GM12878 (cell line): ENCODE measurements at regions not wholly inside any gene's neighbourhood (a gene's known extent, or its start where the extent isn't known, plus 50 kb on each side); places are given as distances from the start of the nearest gene placed in this dataset.

Experiments
- ESRRA ChIP-seq: IDR thresholded peaks from 2 replicates; pipeline ENCODE4 v1.6.1; 2012; ENCODE audit warnings: mild to moderate bottlenecking, low read length, improper control_type of control experiment
- FOXK2 ChIP-seq: fragments of 450-650 bp; IDR thresholded peaks from 2 replicates; pipeline ENCODE4 v1.6.1; 2017; ENCODE audit warnings: mild to moderate bottlenecking, moderate library complexity
- GABPA ChIP-seq: IDR thresholded peaks from 2 replicates; pipeline ENCODE4 v1.6.1; 2014; ENCODE audit warnings: antibody characterized with exemption, low read depth, mild to moderate bottlenecking, inconsistent platforms
- MXI1 ChIP-seq: fragments of 150-350 bp; IDR thresholded peaks from 2 replicates; pipeline ENCODE4 v1.6.1; 2011; ENCODE audit warnings: low read depth, mild to moderate bottlenecking, inconsistent platforms, low read length, improper control_type of control experiment
- PML ChIP-seq: IDR thresholded peaks from 2 replicates; pipeline ENCODE4 v1.6.1; 2012; ENCODE audit warnings: low read length, inconsistent platforms
- POLR2AphosphoS5 ChIP-seq: IDR thresholded peaks from 2 replicates; pipeline ENCODE4 v1.6.1; 2011; ENCODE audit warnings: mild to moderate bottlenecking, low read length, inconsistent platforms
- TAF1 ChIP-seq: IDR thresholded peaks from 2 replicates; pipeline ENCODE4 v1.6.1; 2011; ENCODE audit warnings: mild to moderate bottlenecking, low read depth, low read length, borderline replicate concordance
- ZNF207 ChIP-seq: fragments of 450-650 bp; IDR thresholded peaks from 2 replicates; pipeline ENCODE4 v1.6.1; 2014; ENCODE audit warnings: antibody characterized with exemption, mild to moderate bottlenecking, borderline replicate concordance
- TF ChIP-seq, protein P1 (sequence below): fragments of 450-650 bp; IDR thresholded peaks from 2 replicates; pipeline ENCODE4 v1.6.1; 2017; ENCODE audit warnings: mild to moderate bottlenecking
- TF ChIP-seq, protein P2 (sequence below), 3 experiments: IDR thresholded peaks in 2 of 3; conservative IDR thresholded peaks in 1 of 3; 2 replicates each; pipeline ENCODE4 v1.5.1; 2011; ENCODE audit warnings: low read depth in 3 of 3, low read length in 3 of 3, mild to moderate bottlenecking in 3 of 3, control low read depth in 2 of 3, moderate library complexity in 2 of 3, inconsistent platforms in 1 of 3, mixed read lengths in 1 of 3; ENCODE audit not compliant: control insufficient read depth in 2 of 3, insufficient read depth in 1 of 3; ENCODE audit errors: extremely low read depth in 1 of 3
- TF ChIP-seq, protein P3 (sequence below): fragments of 450-650 bp; formaldehyde crosslinking; IDR thresholded peaks from 2 replicates; pipeline ENCODE4 v1.5.0; 2022; ENCODE audit warnings: mild to moderate bottlenecking, missing genetic modification characterization
- TF ChIP-seq, protein P4 (sequence below): fragments of 450-650 bp; IDR thresholded peaks from 2 replicates; pipeline ENCODE4 v1.6.1; 2017; ENCODE audit warnings: mild to moderate bottlenecking, low read depth, inconsistent platforms; ENCODE audit not compliant: poor library complexity, severe bottlenecking

DNA sequence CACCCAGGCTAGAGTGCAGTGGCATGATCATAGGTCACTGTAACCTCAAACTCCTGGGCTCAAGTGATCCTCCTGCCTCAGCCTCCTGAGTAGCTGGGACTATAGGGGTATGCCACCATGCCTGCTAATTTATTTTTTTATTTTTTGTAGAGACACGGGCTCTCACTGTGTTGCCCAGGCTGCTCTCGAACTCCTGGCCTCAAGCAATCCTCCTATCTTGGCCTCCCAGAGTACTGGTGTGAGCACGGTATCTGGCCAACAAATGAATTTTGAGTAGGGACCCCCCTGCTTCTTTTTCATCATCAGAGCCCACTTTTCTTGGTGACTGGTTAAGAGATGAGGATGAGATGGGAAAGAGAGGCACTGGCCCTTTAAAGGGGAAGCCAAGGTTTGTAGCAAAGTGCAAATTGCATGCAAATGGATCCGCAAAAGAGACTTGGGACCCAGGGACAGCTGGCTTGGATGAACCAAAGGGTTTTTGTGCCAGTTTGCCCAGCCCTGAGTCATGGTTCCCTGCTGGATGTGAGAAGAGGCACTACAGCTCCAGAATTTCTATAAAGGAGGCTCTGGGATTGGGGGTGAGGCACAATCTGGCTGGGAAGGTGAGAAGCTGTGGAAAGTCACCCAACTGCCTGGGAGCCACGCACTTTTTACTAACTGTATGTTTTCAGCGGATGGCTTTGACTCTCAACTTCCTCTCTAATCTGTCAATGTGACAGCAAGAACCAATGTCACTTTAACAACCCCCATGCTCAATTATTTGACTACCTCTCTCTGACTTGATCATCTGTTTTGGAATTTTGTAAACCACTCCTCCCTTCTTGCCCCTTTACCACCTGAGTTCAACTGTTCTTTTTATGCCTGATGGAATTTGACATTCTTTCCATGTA, 58.7 kb upstream of the RNF24 start:
- TF ChIP-seq, protein P1, sequence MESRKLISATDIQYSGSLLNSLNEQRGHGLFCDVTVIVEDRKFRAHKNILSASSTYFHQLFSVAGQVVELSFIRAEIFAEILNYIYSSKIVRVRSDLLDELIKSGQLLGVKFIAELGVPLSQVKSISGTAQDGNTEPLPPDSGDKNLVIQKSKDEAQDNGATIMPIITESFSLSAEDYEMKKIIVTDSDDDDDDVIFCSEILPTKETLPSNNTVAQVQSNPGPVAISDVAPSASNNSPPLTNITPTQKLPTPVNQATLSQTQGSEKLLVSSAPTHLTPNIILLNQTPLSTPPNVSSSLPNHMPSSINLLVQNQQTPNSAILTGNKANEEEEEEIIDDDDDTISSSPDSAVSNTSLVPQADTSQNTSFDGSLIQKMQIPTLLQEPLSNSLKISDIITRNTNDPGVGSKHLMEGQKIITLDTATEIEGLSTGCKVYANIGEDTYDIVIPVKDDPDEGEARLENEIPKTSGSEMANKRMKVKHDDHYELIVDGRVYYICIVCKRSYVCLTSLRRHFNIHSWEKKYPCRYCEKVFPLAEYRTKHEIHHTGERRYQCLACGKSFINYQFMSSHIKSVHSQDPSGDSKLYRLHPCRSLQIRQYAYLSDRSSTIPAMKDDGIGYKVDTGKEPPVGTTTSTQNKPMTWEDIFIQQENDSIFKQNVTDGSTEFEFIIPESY = no peak
- TF ChIP-seq POLR2AphosphoS5 (no peak), GABPA (no peak), ZNF207 (no peak), ESRRA (no peak), PML (no peak), MXI1 (no peak), TAF1 (no peak), FOXK2 (no peak)
- TF ChIP-seq, protein P2, sequence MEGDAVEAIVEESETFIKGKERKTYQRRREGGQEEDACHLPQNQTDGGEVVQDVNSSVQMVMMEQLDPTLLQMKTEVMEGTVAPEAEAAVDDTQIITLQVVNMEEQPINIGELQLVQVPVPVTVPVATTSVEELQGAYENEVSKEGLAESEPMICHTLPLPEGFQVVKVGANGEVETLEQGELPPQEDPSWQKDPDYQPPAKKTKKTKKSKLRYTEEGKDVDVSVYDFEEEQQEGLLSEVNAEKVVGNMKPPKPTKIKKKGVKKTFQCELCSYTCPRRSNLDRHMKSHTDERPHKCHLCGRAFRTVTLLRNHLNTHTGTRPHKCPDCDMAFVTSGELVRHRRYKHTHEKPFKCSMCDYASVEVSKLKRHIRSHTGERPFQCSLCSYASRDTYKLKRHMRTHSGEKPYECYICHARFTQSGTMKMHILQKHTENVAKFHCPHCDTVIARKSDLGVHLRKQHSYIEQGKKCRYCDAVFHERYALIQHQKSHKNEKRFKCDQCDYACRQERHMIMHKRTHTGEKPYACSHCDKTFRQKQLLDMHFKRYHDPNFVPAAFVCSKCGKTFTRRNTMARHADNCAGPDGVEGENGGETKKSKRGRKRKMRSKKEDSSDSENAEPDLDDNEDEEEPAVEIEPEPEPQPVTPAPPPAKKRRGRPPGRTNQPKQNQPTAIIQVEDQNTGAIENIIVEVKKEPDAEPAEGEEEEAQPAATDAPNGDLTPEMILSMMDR (IDR thresholded peaks at IDR 0.05 in 2 of 3, conservative IDR thresholded peaks at IDR 0.05 in 1 of 3; ENCODE audit: control insufficient read depth in 2 of 3, extremely low read depth in 1 of 3, insufficient read depth in 1 of 3, low read depth in 3 of 3, low read length in 3 of 3) = no peak
- TF ChIP-seq, protein P3, sequence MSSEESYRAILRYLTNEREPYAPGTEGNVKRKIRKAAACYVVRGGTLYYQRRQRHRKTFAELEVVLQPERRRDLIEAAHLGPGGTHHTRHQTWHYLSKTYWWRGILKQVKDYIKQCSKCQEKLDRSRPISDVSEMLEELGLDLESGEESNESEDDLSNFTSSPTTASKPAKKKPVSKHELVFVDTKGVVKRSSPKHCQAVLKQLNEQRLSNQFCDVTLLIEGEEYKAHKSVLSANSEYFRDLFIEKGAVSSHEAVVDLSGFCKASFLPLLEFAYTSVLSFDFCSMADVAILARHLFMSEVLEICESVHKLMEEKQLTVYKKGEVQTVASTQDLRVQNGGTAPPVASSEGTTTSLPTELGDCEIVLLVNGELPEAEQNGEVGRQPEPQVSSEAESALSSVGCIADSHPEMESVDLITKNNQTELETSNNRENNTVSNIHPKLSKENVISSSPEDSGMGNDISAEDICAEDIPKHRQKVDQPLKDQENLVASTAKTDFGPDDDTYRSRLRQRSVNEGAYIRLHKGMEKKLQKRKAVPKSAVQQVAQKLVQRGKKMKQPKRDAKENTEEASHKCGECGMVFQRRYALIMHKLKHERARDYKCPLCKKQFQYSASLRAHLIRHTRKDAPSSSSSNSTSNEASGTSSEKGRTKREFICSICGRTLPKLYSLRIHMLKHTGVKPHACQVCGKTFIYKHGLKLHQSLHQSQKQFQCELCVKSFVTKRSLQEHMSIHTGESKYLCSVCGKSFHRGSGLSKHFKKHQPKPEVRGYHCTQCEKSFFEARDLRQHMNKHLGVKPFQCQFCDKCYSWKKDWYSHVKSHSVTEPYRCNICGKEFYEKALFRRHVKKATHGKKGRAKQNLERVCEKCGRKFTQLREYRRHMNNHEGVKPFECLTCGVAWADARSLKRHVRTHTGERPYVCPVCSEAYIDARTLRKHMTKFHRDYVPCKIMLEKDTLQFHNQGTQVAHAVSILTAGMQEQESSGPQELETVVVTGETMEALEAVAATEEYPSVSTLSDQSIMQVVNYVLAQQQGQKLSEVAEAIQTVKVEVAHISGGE (CRISPR knock-in tag) = no peak
- TF ChIP-seq, protein P4, sequence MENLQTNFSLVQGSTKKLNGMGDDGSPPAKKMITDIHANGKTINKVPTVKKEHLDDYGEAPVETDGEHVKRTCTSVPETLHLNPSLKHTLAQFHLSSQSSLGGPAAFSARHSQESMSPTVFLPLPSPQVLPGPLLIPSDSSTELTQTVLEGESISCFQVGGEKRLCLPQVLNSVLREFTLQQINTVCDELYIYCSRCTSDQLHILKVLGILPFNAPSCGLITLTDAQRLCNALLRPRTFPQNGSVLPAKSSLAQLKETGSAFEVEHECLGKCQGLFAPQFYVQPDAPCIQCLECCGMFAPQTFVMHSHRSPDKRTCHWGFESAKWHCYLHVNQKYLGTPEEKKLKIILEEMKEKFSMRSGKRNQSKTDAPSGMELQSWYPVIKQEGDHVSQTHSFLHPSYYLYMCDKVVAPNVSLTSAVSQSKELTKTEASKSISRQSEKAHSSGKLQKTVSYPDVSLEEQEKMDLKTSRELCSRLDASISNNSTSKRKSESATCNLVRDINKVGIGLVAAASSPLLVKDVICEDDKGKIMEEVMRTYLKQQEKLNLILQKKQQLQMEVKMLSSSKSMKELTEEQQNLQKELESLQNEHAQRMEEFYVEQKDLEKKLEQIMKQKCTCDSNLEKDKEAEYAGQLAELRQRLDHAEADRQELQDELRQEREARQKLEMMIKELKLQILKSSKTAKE = no peak
